Nephron (organoid): ENCODE measurements at regions not wholly inside any gene's neighbourhood (a gene's known extent, or its start where the extent isn't known, plus 50 kb on each side); places are given as distances from the start of the nearest gene placed in this dataset.

Experiments
- H3K27ac Mint-ChIP-seq, 3 experiments: 2 replicates each; pipeline ENCODE4 v1.8.0; 2020; ENCODE audit warnings: mixed read lengths in 3 of 3, mild to moderate bottlenecking in 2 of 3, moderate library complexity in 1 of 3
- H3K27me3 Mint-ChIP-seq: 2 replicates; pipeline ENCODE4 v1.8.0; 2021; ENCODE audit warnings: low read depth, mild to moderate bottlenecking, moderate library complexity, mixed read lengths
- H3K36me3 Mint-ChIP-seq: 2 replicates; pipeline ENCODE4 v1.8.0; 2020; ENCODE audit warnings: low read depth, mixed read lengths
- H3K4me1 Mint-ChIP-seq: 2 replicates; pipeline ENCODE4 v1.8.0; 2020; ENCODE audit warnings: mixed read lengths
- H3K4me3 Mint-ChIP-seq, 3 experiments: 2 replicates each; pipeline ENCODE4 v1.8.0; 2020; ENCODE audit warnings: mild to moderate bottlenecking in 3 of 3, mixed read lengths in 3 of 3, moderate library complexity in 2 of 3
- H3K9me3 Mint-ChIP-seq: 2 replicates; pipeline ENCODE4 v1.8.0; 2020; ENCODE audit warnings: mixed read lengths
- TF ChIP-seq, protein P1 (sequence below), 3 experiments: fragments of 200-600 bp; sonication (generic); IDR thresholded peaks; one replicate each; pipeline ENCODE4 v1.5.0; 2021; ENCODE audit warnings: antibody characterized with exemption in 3 of 3; ENCODE audit not compliant: unreplicated experiment in 3 of 3

DNA sequence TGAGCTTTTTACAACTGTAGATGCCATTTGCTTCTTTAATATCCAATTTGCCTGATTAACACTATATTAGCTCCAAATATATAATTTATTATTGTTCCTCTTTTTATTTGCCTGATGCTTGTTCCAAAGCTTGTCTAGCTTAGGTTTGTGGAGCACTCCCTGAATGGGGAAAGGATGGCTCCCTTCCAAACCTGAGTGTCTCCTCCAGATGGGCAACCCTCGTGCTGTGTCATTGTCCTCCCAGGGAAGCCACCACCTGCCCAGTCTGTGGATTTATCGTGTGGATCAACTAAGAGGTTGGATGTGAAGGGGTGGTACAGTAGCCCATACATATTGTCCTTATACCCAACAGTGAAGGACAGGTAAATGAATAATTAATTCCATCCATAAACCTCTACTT lies 404.9 kb downstream of the CDK5RAP2 start:
- Mint-ChIP-seq H3K4me1 (no peaks in the 10 kb centered on the region), H3K4me3 (no peak overlapping the region), H3K27ac (no peak overlapping the region), H3K9me3 (no peaks in the 10 kb centered on the region), H3K36me3 (no peaks in the 10 kb centered on the region), H3K27me3 (no peaks in the 10 kb centered on the region)
- TF ChIP-seq, protein P1, sequence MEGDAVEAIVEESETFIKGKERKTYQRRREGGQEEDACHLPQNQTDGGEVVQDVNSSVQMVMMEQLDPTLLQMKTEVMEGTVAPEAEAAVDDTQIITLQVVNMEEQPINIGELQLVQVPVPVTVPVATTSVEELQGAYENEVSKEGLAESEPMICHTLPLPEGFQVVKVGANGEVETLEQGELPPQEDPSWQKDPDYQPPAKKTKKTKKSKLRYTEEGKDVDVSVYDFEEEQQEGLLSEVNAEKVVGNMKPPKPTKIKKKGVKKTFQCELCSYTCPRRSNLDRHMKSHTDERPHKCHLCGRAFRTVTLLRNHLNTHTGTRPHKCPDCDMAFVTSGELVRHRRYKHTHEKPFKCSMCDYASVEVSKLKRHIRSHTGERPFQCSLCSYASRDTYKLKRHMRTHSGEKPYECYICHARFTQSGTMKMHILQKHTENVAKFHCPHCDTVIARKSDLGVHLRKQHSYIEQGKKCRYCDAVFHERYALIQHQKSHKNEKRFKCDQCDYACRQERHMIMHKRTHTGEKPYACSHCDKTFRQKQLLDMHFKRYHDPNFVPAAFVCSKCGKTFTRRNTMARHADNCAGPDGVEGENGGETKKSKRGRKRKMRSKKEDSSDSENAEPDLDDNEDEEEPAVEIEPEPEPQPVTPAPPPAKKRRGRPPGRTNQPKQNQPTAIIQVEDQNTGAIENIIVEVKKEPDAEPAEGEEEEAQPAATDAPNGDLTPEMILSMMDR (IDR thresholded peaks at IDR 0.05; ENCODE audit: unreplicated experiment in 3 of 3): no peak

- H3K4me3 Mint-ChIP-seq: no peak overlapping the region
- H3K9me3 Mint-ChIP-seq: no peaks in the 10 kb centered on the region
- no peaks in the 10 kb centered on the region for H3K36me3 Mint-ChIP-seq
- no peaks in the 10 kb centered on the region for H3K4me1 Mint-ChIP-seq
- no peaks in the 10 kb centered on the region for H3K27me3 Mint-ChIP-seq
- H3K27ac Mint-ChIP-seq: no peak overlapping the region
- TF ChIP-seq, protein P1 (IDR thresholded peaks at IDR 0.05; ENCODE audit: unreplicated experiment in 3 of 3): no peak
Measured at GRCh38 chr9:120161776-120162175, 418.2 kb downstream of the CDK5RAP2 start.

DNA sequence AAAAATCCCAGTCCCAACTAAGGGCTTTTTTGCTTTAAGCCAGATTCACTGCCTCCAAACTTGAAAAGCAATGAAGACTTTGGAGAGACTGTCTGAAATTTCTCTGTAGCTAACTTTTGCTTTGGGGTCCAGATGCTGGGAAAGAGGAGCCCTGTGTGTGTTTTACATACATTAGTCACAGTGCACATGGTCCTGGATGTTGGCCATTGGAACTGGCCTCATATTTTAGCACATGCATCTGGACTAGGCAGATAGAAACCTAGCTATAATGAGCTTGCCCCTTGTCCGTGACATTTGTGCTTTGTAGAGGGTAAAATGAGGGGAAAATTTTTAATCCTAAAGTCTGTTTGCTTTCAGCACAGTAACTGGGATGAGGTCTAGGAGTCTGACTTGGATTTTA lies 421.7 kb downstream of the CDK5RAP2 start:
- Mint-ChIP-seq H3K27ac (no peak overlapping the region), H3K4me3 (no peak overlapping the region), H3K4me1 (no peaks in the 10 kb centered on the region), H3K36me3 (no peaks in the 10 kb centered on the region), H3K9me3 (no peaks in the 10 kb centered on the region), H3K27me3 (no peaks in the 10 kb centered on the region)
- TF ChIP-seq, protein P1 (IDR thresholded peaks at IDR 0.05; ENCODE audit: unreplicated experiment in 3 of 3): no peak

DNA sequence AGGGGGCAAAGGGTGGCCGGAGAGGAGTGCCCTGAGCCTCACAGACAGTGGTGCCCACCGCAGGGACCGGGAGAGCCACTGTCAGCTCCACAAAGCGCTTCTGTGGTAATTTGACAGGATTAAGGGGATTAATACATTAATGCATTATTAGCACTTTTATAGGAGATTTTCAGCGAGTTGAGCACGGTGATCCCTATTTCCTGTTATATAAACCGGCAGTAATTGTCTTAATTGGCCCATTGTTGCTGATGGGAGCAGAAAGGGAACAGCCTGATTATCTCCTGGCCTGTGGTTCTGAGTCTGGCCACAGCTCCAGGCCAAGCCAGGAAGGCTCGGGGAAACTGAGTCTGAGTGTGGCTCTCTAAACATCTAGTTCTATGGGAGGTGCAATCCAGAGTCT lies 423.6 kb downstream of the CDK5RAP2 start:
- Mint-ChIP-seq H3K27ac (no peak overlapping the region), H3K9me3 (no peaks in the 10 kb centered on the region), H3K36me3 (no peaks in the 10 kb centered on the region), H3K4me1 (no peaks in the 10 kb centered on the region), H3K4me3 (no peak overlapping the region), H3K27me3 (no peaks in the 10 kb centered on the region)
- TF ChIP-seq, protein P1 (IDR thresholded peaks at IDR 0.05; ENCODE audit: unreplicated experiment in 3 of 3): no peak

DNA sequence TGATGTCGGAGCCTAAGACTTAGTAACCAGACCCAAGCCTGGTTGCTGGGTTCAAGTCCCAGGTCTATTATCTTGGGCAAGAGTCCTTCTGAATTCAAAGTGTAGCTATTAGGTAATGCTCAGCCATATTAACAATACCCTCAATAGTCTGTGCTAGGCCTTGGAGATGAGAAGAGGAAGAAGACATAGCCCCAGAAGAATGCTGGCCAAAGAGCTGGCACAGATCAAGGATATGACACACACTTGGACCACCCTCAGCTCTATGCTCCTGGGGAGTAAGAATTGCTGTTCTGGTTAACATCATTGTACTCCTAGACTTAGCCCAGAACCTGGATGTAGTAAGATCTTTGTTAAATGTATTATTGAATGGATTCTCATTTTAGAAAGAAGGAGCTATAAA lies 426.7 kb downstream of the CDK5RAP2 start:
- Mint-ChIP-seq H3K9me3 (no peaks in the 10 kb centered on the region), H3K4me3 (no peak overlapping the region), H3K4me1 (no peaks in the 10 kb centered on the region), H3K27me3 (no peaks in the 10 kb centered on the region), H3K27ac (no peak overlapping the region), H3K36me3 (no peaks in the 10 kb centered on the region)
- TF ChIP-seq, protein P1 (IDR thresholded peaks at IDR 0.05; ENCODE audit: unreplicated experiment in 3 of 3): no peak

GRCh38 chr9:120152295-120152694 lies 427.7 kb downstream of the CDK5RAP2 start:
- Mint-ChIP-seq H3K4me1 (no peaks in the 10 kb centered on the region), H3K9me3 (no peaks in the 10 kb centered on the region), H3K27ac (no peak overlapping the region), H3K27me3 (no peaks in the 10 kb centered on the region), H3K4me3 (no peak overlapping the region), H3K36me3 (no peaks in the 10 kb centered on the region)
- TF ChIP-seq, protein P1 (IDR thresholded peaks at IDR 0.05; ENCODE audit: unreplicated experiment in 3 of 3): no peak
